Fibroblast of skin of right quadriceps (primary cell): ENCODE measurements at regions not wholly inside any gene's neighbourhood (a gene's known extent, or its start where the extent isn't known, plus 50 kb on each side); places are given as distances from the start of the nearest gene placed in this dataset.

Source experiments
- DNase-seq: peaks from one replicate; pipeline ENCODE4 v3.0.0-alpha.2; 2013

DNA sequence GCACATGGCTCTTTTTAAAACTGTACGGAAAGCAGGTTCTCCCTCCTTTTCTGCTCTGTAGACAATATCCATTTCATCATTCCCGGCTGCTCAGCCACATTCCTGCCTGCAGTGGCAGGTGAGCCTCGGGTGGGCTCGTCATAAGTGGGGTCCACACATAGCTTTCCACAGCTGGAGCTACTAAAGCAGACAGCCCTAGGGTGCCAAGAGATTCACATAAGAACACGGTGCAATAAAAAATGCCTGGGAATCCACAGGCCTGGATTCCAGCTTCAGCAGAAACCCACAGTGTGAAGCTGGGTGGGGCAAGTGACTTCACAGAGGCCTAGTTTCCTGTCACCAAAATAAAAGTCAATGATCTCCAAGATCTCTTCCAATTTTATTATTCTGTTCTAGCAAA is 96.4 kb downstream of the MIS18A start:
- DNase-seq: no peak

DNA sequence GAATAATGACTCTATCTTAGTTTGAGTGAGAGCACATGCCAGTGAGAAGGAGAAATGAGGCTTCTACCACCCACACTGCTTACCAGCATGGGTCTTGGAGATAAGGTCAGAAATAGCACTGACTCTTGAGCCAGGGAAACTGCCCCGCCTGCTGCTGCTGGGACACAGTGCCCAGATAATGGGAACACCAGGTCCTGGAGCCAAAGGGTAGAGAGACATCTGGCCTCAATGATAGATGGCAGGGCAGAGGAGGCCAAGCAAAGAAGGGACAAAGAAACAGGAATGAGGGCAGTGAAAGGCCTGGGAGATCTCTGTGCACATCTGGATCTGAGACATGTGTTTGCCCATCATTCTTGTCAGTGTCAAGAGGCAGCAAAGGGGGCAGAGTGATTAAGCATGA is 97.4 kb downstream of the MIS18A start:
- no peak for DNase-seq

DNA sequence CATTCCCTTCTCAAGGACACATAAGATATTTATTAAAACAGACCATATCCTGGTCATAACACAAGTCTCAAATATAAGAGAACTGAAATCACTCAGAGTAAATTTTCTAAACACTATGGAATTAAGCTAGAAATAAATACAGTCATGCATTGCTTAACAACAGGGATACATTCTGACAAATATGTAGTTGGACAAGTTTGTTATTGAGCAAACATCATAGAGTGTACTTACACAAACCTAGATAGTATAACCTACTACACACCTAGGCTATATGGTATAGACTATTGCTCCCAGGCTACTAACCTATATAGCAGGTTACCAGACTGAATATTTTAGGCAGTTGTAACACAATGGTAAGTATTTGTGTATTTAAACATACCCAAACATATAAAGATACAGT is 104.0 kb downstream of the MIS18A start:
- no peak for DNase-seq

DNA sequence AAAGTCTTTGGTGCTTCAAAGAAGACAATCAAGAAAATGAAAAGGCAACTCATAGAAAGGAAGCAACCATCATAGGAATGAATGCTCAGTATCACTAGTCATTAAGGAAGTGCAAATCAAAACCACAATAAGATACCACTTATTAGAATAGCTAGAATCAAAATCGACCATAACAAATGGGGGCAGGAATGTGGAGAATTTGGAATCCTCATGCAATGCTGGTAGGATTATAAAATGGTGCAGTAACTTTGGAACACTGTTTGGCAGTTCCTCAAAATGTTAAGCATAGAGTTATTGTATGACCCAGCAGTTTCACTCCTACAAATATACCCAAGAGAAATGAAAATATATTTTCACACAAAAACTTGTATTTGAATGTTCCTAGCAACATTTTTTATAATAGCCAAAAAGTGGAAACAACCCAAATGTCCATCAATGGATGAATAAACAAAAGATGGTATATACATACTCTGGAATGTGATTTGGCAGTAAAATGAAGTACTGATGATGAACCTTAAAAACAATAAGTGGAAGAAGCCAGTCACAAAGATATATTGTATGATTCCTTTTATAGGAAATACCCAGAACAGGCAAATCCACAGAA is 105.6 kb downstream of the MIS18A start:
- peak; percentile 26 for DNase-seq

DNA sequence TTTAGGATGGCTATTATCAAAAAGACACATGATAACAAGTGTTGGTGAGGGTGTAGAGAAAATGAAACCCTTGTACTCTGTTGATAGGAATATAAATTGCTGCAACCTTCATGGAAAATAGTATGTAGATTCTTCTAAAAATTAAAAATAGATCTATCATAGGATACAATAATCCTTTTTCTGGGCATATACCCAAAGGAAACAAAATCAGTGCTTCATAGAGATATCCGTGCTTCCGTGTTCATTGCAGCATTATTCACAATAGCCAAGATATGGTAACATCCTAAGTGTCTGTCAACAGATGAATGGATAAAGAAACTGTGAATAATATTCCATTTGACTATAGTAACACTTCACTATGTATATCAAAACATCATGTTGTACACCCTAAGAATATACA is 106.7 kb downstream of the MIS18A start:
- no peak for DNase-seq

DNA sequence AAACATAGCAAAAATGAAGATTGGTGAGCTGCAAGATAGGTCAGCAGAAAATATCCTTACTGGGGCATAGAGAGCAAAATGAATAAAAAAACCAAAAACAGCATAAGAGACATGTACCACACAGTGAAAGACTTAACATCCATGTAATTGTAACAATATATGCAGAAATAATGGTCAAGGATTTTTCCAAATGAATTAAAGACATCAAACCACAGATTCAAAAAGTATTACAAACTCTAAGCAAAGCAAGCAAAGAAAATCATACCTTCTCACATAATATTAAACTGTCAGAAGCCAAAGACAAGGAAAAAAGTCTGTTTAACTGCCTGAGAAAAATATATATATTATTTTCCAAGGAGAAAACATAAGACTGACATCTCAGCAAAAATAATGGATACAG is 111.3 kb downstream of the MIS18A start:
- DNase-seq: no peak

DNA sequence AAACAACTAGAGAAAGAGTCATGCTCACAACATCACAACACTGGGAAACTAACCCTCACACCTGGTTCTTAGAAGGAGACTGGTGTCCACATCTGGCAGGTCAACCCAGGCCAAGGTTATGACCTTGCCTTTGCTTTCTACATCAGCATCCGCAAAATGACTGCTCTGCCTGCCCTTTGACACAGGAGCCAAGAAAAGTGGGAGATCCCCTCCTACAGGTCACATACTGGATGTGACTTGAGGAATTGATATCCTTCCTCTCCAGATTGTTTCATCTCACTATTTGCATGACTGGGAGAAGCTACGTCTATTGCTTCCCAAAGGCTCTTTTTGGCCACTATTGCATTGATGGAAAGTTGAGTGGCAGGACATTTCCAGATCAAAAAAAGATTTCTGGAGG is 115.5 kb downstream of the MIS18A start:
- DNase-seq: no peak

DNA sequence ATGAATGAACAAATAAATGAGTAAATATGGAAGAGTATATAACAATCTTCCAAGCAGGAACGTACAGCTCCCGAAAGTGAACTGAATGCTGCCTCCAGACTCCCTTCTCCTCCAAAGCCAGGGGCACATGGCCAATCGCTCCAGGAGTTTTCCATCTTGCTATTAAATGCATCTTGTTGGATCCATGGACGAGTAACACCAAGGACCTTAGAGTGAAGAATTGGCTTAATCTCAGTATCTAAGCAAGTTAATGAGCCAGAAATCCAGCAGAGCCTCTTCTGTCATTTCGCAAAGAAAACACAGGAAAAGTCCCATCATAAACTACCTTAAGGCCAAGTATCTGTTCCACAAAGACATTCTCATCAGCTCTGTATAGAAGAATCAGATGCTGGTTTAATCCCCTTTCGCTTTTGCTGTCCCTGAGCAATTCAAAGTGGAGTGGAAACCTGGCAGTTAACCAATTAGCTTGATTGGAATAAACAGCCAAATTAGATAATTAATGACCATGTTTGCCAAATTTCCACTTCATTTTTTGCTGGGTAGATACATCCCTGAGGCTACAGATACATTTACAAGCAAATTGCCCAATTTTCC is 116.0 kb downstream of the MIS18A start:
- no peak for DNase-seq

DNA sequence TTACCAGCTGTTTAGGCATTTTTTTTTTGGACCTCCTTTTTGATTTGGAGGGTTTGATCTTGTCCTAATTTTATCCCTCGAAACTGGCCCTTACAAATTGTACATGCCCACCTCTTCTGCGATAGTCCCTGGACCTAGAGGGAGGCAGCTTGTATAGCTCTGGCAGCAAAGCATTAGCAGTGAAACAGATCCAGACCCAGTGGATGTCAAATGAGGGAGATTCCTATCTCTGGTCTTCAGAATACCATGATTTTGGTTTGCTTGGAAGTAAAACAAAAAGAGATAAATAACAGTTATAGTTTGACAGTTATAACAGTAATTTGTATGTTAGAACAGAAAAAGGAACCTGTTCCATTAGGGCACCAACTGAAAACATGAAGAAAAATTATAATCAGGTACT is 123.6 kb downstream of the MIS18A start:
- DNase-seq: no peak

DNA sequence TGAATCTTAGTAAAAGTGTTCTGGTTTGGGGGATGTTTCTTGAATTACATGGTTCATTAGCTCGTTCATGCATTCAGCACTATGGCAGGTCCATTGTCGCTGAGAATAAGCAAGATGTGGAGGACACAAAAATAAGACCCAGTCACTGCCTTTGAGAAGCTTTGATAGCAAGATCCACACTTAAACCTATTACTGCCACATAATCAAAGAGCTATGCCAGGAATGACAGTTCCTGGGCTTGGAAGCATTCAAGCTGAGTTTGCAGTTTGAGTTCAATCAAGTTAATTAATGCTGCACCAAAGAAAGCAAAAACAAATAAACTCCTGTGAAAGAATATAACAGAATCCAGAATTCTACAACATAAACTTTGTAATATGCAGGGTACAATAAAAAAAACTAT is 131.8 kb downstream of the MIS18A start:
- DNase-seq: peak; percentile 18

DNA sequence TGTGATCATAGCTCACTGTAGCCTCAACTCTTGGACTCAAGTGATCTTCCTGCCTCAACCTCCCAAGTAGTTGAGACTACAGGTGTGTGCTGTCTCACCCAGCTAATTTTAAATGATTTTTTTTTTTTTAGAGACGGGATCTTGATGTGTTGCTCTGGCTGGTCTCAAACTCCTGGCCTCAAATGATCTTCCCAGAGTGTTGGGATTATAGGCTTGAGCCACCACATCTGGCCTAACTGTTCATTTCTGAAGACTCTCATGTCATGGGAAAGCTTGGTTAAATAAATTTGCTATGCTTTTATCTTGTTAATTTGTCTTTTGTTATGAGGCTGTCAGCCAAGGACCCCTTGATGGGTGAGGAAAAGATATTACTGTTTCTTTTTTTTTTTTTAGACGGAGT is 134.0 kb downstream of the MIS18A start:
- DNase-seq: no peak

DNA sequence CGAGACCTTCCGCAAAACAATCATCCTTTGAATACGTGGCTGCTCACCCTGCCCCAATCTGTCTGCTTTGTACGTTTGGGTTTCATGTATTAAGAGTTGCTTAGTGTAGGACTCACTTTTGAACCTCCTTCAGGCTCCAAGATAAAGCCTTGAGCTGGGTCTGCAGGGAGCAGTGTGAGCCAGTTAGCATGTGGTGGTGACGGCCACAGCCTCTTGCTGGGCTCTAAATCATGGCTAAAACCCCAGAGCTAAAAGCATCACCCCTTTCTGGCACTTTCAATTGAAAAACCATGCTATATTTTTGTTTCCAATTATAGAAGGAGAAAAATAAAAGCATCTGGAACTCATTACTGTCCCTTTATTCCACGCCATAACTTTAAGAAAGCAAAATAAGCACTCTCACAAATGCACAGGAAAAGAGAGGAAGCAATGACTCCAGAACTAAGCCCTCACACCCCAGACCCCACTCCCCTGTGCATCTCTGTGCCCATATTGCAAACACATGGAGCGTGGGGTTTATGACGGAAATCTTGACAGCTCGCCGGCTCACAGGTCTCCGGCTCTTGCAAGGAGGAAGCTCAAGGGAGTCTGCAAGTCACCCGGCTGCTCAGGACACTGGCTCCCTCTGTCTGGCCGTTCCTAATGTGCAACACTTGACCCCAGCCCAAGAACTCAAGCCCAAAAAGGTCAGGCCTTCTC is 135.5 kb downstream of the MIS18A start:
- peak; percentile 87 for DNase-seq

DNA sequence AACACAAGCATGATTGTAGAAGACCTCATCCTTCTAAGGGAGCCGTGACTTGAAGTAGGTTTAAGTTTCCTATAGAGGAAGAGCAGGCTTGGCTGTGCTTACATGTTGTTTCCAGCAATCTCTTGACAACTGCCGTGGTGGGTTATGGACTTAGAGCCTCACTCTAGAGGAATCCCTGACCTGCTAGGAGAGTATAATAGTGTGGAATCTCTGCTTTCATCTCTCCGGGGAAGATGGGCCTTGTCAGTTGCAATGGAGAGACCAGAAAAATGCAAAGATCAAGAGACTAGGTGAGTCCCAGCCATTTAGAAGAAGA is 137.6 kb downstream of the MIS18A start:
- DNase-seq: no peak

DNA sequence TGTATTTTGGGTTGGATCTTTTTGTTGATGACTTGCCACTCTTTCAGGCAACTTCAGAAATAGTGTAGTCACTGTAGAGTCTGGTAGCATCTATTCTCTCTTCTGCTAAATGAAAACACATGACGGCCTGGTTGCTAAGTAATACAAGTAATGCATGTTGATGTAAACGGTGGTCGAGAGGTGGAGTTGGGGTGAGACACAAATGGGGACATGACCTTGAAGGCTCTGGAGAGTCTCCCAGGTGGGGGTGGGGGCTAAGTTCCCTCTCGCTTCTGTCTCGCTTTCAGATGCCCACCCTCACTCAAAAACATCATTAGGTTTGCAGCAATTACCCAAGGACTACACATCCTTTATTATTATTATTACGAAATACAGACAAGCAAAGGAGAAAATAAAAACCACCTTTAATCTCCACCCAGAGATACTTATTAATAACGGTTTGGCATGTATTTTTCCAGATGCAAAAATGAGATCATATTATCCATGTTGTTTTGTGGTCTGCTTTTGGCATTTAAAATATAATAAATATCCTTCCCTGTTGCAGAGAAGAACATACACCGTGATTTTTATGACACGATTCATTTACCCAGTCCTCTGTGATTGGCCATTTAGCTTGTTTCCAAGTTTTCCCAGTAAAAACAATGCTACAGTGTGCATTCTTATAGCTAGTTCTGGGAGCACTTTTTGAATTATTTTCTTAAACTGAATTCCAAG is 138.1 kb downstream of the MIS18A start:
- peak; percentile 78 for DNase-seq

DNA sequence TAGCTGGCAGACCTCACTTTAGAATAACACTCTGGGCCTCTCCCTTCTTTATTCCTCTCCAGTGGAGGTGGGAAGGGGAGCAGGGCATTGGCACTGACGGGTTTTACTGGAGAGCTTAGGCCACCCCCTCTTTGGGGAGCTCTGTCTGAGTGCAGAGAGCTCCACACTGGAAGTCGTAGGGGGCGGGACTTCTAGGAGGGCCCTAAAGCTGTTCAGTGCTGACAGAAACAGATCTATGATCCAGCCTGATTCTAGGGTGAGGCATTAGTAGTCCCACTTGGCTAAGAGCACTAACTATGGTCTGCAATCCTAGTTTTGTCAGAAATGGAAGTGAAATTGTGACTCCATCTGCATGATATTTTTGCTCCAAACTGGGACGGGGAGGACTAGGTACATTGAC is 138.7 kb downstream of the MIS18A start:
- peak; percentile 18 for DNase-seq

DNA sequence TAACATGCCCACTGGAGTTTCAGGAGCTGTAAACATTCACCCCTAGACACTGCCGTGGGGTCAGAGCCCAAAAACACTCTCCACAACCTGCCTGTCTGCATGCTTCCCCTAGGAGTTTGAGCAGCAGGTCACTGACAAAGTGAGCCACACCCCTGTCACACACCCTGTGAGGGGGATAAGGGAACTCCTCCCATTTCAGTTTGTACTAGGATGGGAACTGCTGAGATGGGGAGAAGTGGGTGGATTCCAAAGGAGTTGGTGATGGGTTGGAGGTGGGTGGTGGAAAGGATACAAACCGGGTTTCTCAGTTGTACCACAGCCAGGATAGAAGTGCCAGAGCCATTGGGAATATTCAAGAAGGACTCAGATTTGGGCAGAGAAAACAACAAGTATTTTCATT is 140.2 kb downstream of the MIS18A start:
- DNase-seq: no peak

DNA sequence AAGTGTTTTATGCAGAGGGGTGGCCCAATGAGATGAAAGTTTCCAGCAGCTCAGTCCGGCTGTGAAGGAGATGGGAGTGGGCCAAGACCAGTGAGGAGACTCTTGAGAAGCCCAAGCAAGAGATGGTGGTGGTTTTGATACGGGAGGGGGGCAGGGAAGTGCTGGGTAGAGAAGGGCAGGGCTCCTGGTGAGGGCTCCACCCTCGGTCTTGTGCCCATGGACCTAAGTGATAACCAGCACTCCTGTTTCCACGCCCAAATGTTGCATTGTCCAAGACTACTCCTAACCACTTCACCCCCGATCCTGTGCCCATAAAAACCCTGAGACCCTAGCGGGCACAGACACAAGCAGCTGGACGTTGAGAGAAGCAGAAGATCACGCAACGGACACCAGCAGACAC is 140.9 kb downstream of the MIS18A start:
- DNase-seq: no peak

DNA sequence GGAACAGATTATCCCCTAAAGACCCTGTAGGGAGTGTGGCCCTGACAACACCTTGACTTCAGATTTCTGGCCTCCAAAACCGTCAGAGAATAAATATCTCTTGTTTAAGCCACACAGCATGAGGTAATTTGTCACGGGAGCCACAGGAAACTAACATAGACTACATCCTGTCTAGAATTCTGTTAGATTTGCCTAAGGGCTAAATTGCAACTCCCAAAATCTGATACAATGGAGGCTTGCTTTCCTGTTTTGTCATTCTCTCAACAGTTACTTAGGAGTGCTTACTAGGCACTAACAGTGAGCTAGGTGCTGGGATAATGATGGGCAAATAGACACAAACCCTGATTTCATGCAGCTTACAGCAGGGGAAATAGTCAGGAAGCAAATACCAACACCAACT is 141.6 kb downstream of the MIS18A start:
- no peak for DNase-seq

DNA sequence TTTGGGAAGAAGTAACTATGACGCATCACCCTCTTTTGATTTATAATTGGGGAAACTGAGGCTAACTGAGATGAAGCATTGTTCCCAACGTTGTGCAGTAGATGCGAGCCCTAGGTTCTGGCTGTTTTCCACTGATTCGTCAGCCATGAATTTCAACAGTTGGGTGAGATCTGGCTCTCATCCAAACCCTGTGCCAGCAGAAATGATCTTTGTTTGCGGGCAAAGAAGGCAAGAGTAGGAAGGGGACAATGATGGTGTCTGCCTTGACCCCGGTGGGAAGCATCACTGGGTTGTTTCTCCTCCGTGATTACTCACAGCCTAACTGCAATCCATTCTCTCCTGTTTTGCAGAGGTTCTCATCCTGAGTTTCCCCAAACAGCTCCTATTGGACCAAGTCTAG is 142.3 kb downstream of the MIS18A start:
- no peak for DNase-seq

DNA sequence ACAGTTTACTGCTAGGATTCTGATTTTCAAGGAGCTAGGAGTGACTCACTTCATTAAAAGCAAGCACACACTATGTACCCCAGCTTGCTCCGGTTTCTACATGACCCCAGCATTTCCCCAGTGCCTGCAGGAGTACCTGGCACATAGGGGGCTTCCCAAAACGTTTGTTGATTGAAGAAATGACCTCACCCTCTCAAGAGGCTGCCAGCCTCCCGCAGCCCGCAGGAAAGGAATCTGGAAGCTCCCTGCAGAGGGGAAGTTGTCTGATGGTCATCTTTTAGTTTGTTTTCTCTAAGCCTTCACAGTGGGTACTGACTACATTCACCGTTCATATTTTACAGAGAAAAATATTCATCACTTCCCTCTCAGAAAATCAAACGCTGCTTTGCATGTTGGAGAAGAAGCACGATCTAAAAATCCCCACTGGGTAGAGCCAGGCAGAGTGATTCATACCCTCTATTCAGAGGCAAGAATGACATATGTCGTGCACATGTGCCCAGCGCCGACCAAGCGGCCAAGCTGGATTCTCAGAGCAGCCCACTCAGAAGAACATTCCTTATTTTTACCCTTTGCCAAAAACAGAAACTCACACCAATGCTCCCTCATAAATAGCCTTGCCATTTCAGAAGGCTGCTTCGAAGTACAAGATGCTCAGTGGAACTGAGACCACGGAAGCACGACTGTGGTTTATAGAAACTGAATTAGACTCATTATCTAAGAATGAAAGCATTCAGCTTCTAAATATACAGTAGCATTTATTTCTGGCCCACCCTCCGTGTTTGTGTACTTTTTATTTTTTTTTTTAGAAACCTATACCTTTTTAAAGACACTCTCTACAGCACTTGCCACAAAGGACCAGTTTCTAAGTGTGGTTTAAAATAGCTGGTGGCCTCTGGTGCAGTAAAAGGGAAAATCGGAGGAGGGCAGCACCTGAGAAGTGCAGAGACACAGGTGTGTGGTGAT is 143.2 kb downstream of the MIS18A start:
- DNase-seq: peak; percentile 85

DNA sequence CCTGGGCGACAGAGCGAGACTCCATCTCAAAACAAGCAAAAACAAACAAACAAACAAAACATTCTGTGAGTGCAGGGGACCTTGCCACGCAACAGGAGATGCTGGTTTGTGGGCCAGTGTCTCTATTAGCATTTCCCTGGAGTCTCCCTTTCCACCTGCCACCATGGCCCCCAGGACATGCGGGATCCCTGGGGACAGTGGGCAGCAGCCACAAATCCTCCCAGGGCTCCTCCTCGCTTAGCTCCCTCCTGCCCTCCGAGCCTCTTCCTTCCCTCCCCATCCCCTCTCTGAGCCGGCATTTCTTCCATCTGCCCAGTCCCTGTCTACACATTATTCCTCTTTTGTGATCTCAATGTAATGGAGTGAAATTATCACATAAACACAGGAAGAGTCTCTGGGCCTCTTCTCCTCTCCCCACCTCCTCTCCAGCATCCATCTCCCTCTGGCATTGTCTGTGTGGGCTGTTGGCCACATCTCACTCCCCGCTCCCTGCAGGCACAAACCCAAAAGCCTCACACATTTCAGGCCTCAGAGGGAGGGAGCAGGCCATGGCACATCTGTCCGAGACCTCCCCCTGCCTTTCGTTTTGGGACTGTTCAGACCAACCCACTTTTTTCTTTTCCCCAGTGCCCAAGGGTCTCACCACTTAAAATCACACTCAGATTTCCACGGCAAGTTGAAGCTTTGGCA is 144.3 kb downstream of the MIS18A start:
- DNase-seq: no peak

DNA sequence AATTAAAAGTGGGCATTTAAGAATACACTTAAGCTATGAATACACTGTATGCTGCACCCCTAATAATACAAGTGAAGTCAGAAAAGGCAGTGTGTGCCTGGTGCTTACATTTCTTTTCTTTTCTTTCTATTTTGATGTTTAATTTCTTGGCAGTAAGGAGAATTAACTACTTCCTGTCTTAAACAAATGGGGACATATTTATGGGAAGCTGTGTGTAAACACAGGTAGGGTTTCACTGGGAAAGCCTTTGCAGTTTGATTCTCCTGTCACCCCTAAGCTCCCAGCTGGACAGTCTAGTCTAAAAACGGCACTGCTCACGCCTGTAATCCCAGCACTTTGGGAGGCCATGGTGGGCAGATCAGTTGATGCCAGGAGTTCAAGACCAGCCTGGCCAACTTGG is 146.0 kb downstream of the MIS18A start:
- no peak for DNase-seq
